ENCODE measurements at regions not wholly inside any gene's neighbourhood (a gene's known extent, or its start where the extent isn't known, plus 50 kb on each side); places are given as distances from the start of the nearest gene placed in this dataset.

DNA sequence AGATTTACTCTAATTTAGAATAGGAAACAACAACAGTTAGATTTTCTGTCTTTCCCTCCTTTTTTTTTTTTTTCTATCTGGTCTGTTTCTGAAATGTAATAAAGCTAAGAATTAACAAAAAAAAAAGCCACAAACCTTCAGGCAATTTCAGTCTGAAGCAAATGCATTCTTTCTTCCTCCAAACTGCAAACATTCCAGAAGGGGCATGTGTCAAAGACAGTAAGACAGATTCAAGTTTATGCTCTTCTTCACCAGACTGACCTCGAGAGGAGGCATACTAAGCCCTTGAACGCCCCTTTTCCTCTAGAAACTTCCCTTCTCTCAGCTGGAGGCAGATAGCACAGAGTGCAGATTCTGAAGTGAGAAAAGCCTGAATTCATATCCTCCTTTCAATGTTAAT, 654.6 kb upstream of the LMCD1 start:
- no peaks in the 10 kb centered on the region for H3K4me1 ChIP-seq (ENCODE audit: control insufficient read depth, insufficient read depth, low read length)
- no peak overlapping the region for H3K27ac ChIP-seq (ENCODE audit: low read length)
- H3K27me3 ChIP-seq (ENCODE audit: control insufficient read depth, insufficient read depth, low read length) = no peaks in the 10 kb centered on the region
- BruUV-seq (replicated peaks) = no TSS peak
- intact Hi-C loops (cut with micrococcal nuclease; ENCODE audit: unreplicated experiment) = no loop called here
- TF ChIP-seq CTCF (IDR thresholded peaks at IDR 0.05) (no peak), TCF7L2 (IDR thresholded peaks at IDR 0.05; ENCODE audit: low read depth, low read length) (no peak), REST (IDR thresholded peaks at IDR 0.05; ENCODE audit: insufficient read depth in 1 of 2, low read depth in 2 of 2, low read length in 1 of 2) (no peak), POLR2AphosphoS5 (IDR thresholded peaks at IDR 0.05; ENCODE audit: low read depth, low read length) (no peak), SIN3A (IDR thresholded peaks at IDR 0.05; ENCODE audit: borderline replicate concordance, insufficient read depth, low read depth, low read length) (no peak)
- no peaks in the 10 kb centered on the region for H3K36me3 ChIP-seq (ENCODE audit: control insufficient read depth, insufficient read depth, low read length)
- no peaks in the 10 kb centered on the region for H3K9me3 ChIP-seq (ENCODE audit: control insufficient read depth, insufficient read depth, low read depth, low read length)
- in situ Hi-C loops (cut with HindIII; ENCODE audit: low pct_unique_long_range_greater_than_20kb, low sequenced_read_pairs) = no loop called here
- H3K4me3 ChIP-seq (ENCODE audit: low read depth in 2 of 2, low read length in 2 of 2) = no peak overlapping the region
- DNase-seq (ENCODE audit: low read depth, low spot score) (no peak), ATAC-seq (no peak)
- ChIA-PET POLR2A (no interaction called here), CTCF (no interaction called here)

DNA sequence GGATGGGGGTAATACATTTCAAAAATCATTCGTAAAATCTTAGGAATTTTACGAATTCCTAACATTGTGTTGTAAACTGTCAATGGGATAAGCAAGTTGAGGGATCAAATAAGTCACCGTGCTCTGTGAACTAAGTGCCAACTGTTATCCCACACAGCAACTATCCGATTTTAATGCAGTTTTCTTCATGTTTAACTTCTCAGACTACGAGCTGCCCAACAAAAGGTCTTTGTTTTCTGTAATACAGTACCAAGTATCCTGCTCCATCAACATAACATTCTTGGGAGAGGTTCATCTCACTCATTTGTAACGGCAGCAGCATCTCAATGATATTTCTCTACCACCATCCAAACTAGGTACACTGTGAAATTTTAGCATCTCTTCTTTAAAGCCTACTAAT, 654.1 kb upstream of the LMCD1 start:
- intact Hi-C loops (cut with micrococcal nuclease; ENCODE audit: unreplicated experiment) = no loop called here
- no peaks in the 10 kb centered on the region for H3K27me3 ChIP-seq (ENCODE audit: control insufficient read depth, insufficient read depth, low read length)
- in situ Hi-C loops (cut with HindIII; ENCODE audit: low pct_unique_long_range_greater_than_20kb, low sequenced_read_pairs) = no loop called here
- H3K4me3 ChIP-seq (ENCODE audit: low read depth in 2 of 2, low read length in 2 of 2) = no peak overlapping the region
- TF ChIP-seq REST (IDR thresholded peaks at IDR 0.05; ENCODE audit: insufficient read depth in 1 of 2, low read depth in 2 of 2, low read length in 1 of 2) = no peak
- no peak for TF ChIP-seq CTCF (IDR thresholded peaks at IDR 0.05)
- TF ChIP-seq POLR2AphosphoS5 (IDR thresholded peaks at IDR 0.05; ENCODE audit: low read depth, low read length) = no peak
- no peak for TF ChIP-seq TCF7L2 (IDR thresholded peaks at IDR 0.05; ENCODE audit: low read depth, low read length)
- TF ChIP-seq SIN3A (IDR thresholded peaks at IDR 0.05; ENCODE audit: borderline replicate concordance, insufficient read depth, low read depth, low read length) = no peak
- ChIA-PET CTCF (no interaction called here), POLR2A (no interaction called here)
- H3K36me3 ChIP-seq (ENCODE audit: control insufficient read depth, insufficient read depth, low read length) = no peaks in the 10 kb centered on the region
- H3K9me3 ChIP-seq (ENCODE audit: control insufficient read depth, insufficient read depth, low read depth, low read length) = no peaks in the 10 kb centered on the region
- BruUV-seq (replicated peaks) = no TSS peak
- no peaks in the 10 kb centered on the region for H3K4me1 ChIP-seq (ENCODE audit: control insufficient read depth, insufficient read depth, low read length)
- ATAC-seq (no peak), DNase-seq (ENCODE audit: low read depth, low spot score) (no peak)
- no peak overlapping the region for H3K27ac ChIP-seq (ENCODE audit: low read length)
